Stomach (tissue), 4 donors: ENCODE measurements at regions not wholly inside any gene's neighbourhood (a gene's known extent, or its start where the extent isn't known, plus 50 kb on each side); places are given as distances from the start of the nearest gene placed in this dataset.

Experiments used
- CTCF ChIP-seq, 7 experiments: fragments of 450-650 bp in 4 of 7; fragments of 200-600 bp in 3 of 7; sonication (generic) in 3 of 7; IDR thresholded peaks; one replicate each; pipeline ENCODE4 v1.5.1; 2016 to 2019; ENCODE audit warnings: antibody characterized with exemption in 7 of 7, control low read depth in 2 of 7, mild to moderate bottlenecking in 1 of 7
- EP300 ChIP-seq: sonication (generic); formaldehyde crosslinking; IDR thresholded peaks from one replicate; pipeline ENCODE4 v1.6.1; 2017; ENCODE audit warnings: antibody characterized with exemption
- POLR2A ChIP-seq, 4 donors: fragments of 450-650 bp; IDR thresholded peaks; one replicate each; pipeline ENCODE4 v1.6.1; 2016; ENCODE audit warnings: antibody characterized with exemption in 4 of 4, control low read depth in 2 of 4, mild to moderate bottlenecking in 1 of 4, moderate library complexity in 1 of 4
- POLR2AphosphoS5 ChIP-seq, 3 donors: sonication (generic); formaldehyde crosslinking; IDR thresholded peaks; one replicate each; pipeline ENCODE4 v1.6.1; 2016; ENCODE audit warnings: antibody characterized with exemption in 3 of 3

GRCh38 chr1:21369905-21370304, 70.0 kb upstream of the NBPF3 start:
- TF ChIP-seq POLR2AphosphoS5 (IDR thresholded peaks at IDR 0.05) (no peak), CTCF (IDR thresholded peaks at IDR 0.05) (no peak), POLR2A (IDR thresholded peaks at IDR 0.05) (no peak), EP300 (no peak)
